ENCODE measurements at regions not wholly inside any gene's neighbourhood (a gene's known extent, or its start where the extent isn't known, plus 50 kb on each side); places are given as distances from the start of the nearest gene placed in this dataset.

DNA sequence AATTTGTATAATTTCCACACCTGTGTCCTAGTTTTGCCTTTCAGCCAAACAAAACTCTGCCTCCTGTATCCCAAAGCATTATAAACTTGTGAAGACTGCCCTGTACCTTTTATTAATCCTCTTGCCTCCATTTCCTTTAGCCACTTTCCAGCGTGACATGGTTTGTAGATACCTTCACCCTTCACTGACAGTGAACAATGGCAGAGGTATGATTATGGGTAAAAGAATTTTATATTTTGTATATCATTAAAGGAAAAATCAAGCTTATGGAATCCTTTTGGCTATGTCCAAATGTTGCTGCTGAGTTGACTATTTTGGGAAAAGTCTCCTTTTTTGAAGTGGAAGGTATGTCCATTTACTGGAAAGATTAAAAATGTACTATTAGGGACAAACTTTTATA, 251.7 kb downstream of the HNMT start:
- TF ChIP-seq, protein P1, sequence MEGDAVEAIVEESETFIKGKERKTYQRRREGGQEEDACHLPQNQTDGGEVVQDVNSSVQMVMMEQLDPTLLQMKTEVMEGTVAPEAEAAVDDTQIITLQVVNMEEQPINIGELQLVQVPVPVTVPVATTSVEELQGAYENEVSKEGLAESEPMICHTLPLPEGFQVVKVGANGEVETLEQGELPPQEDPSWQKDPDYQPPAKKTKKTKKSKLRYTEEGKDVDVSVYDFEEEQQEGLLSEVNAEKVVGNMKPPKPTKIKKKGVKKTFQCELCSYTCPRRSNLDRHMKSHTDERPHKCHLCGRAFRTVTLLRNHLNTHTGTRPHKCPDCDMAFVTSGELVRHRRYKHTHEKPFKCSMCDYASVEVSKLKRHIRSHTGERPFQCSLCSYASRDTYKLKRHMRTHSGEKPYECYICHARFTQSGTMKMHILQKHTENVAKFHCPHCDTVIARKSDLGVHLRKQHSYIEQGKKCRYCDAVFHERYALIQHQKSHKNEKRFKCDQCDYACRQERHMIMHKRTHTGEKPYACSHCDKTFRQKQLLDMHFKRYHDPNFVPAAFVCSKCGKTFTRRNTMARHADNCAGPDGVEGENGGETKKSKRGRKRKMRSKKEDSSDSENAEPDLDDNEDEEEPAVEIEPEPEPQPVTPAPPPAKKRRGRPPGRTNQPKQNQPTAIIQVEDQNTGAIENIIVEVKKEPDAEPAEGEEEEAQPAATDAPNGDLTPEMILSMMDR (IDR thresholded peaks at IDR 0.05; ENCODE audit: insufficient read depth, low read length, poor library complexity, severe bottlenecking), result no peak
- DNase-seq (ENCODE audit: low read depth), result no peak
- Histone ChIP-seq H3K4me3 (ENCODE audit: low read depth, low read length) (no peak overlapping the region), H3K36me3 (ENCODE audit: control insufficient read depth, insufficient read depth, low read length) (no peaks in the 10 kb centered on the region), H3K27me3 (ENCODE audit: control insufficient read depth, insufficient read depth, low read length) (no peaks in the 10 kb centered on the region)

DNA sequence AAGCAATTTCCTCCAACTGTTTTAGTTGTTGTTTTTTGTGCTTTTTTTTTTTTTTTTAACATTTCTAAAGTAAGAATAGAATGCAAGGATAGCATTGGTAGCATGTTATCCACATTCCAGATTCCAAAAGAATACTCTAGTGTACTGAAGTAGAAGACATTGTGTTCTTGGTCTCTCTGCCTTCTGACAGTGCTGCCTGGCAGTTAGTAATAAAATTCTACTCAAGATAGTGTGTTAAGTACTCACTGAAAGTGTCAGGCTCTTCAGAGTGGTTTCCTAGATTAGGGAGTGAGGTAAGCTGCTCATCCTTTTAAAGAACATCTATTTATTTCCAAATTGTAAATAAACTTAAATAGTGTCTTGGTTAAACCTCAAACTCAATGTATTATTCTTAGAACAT, 253.7 kb downstream of the HNMT start:
- H3K4me3 ChIP-seq (ENCODE audit: low read depth, low read length), result no peak overlapping the region
- no peaks in the 10 kb centered on the region for H3K27me3 ChIP-seq (ENCODE audit: control insufficient read depth, insufficient read depth, low read length)
- DNase-seq (ENCODE audit: low read depth), result no peak
- TF ChIP-seq, protein P1 (IDR thresholded peaks at IDR 0.05; ENCODE audit: insufficient read depth, low read length, poor library complexity, severe bottlenecking), result no peak
- no peaks in the 10 kb centered on the region for H3K36me3 ChIP-seq (ENCODE audit: control insufficient read depth, insufficient read depth, low read length)

DNA sequence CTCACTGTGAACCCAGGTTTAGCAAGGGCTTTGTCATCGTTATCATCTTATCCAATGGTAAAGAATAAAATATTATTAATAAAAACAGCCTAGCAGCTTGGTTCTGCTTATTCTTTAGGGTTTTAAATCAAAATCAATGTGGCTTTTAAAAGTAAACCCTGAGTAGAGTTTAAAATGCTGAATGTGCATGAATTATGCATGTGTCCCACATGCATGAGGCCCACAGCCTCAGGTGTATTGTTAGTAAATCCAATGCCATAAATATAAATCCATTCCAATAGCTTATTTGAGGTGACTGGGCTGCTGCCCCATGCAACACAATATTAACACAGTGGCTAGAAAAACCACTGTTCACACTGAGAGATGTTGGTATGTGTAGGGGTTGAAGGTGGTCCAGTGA, 254.1 kb downstream of the HNMT start:
- no peaks in the 10 kb centered on the region for H3K27me3 ChIP-seq (ENCODE audit: control insufficient read depth, insufficient read depth, low read length)
- no peak overlapping the region for H3K4me3 ChIP-seq (ENCODE audit: low read depth, low read length)
- no peaks in the 10 kb centered on the region for H3K36me3 ChIP-seq (ENCODE audit: control insufficient read depth, insufficient read depth, low read length)
- no peak for DNase-seq (ENCODE audit: low read depth)
- TF ChIP-seq, protein P1 (IDR thresholded peaks at IDR 0.05; ENCODE audit: insufficient read depth, low read length, poor library complexity, severe bottlenecking), result no peak

DNA sequence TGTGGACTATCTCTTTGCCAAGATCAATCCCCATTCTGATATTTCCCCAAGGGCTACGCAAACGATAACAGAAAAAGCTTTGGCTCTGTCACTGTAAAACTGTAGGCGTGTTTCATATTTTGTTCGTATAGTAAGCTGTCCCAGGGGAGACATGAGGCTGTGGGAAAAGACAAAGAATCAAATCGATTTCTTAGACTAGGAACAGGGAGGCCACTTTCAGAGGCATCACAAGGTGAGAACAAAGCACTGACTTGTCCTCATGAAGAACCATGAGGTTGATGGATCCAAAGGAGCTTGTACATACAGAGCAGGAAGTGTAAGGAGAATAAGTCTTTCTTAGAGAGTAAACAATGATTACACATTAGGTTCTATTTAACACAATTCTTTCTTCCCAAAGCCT, 255.7 kb downstream of the HNMT start:
- H3K27me3 ChIP-seq (ENCODE audit: control insufficient read depth, insufficient read depth, low read length), result no peaks in the 10 kb centered on the region
- H3K4me3 ChIP-seq (ENCODE audit: low read depth, low read length), result no peak overlapping the region
- H3K36me3 ChIP-seq (ENCODE audit: control insufficient read depth, insufficient read depth, low read length), result no peaks in the 10 kb centered on the region
- TF ChIP-seq, protein P1 (IDR thresholded peaks at IDR 0.05; ENCODE audit: insufficient read depth, low read length, poor library complexity, severe bottlenecking), result no peak
- DNase-seq (ENCODE audit: low read depth), result no peak

DNA sequence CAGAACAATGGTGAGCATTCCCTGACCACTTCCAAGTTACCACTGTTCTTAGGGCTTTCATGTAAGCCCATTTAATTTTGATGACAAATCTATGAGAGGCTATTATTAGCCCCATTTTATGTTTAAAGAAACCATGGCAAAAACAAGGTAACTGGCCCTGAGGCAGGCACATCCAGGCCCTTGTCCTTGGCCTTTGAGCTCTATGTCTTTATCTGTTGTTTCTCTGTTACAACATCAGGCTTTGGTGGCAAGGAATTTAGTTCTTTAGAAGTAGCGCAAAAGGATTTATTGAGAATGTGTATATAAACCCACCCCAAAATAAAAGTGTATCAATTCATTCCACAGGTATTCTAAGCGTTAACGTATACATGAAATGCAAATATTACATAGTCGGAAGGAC, 257.1 kb downstream of the HNMT start:
- Histone ChIP-seq H3K4me3 (ENCODE audit: low read depth, low read length) (no peak overlapping the region), H3K36me3 (ENCODE audit: control insufficient read depth, insufficient read depth, low read length) (no peaks in the 10 kb centered on the region), H3K27me3 (ENCODE audit: control insufficient read depth, insufficient read depth, low read length) (no peaks in the 10 kb centered on the region)
- no peak for DNase-seq (ENCODE audit: low read depth)
- TF ChIP-seq, protein P1 (IDR thresholded peaks at IDR 0.05; ENCODE audit: insufficient read depth, low read length, poor library complexity, severe bottlenecking), result no peak

DNA sequence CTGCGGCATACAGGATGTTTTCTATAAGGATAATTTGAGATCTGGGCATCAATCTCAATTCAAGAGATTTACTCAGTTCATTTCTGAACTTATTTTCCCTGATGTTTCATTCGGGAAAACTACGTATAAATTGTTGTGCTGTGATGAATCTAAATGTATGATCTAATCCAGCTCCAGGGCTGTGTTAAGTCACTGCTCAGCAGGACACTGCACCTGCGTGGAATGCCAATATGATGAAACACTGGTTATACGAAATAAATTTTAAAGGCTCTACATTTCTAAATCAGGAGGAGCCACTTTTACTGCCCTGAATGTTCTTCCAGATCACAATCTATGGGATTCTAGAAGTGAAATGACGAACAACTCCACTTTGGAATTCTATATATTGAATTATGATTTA, 259.0 kb downstream of the HNMT start:
- Histone ChIP-seq H3K4me3 (ENCODE audit: low read depth, low read length) (no peak overlapping the region), H3K36me3 (ENCODE audit: control insufficient read depth, insufficient read depth, low read length) (no peaks in the 10 kb centered on the region), H3K27me3 (ENCODE audit: control insufficient read depth, insufficient read depth, low read length) (no peaks in the 10 kb centered on the region)
- DNase-seq (ENCODE audit: low read depth), result no peak
- TF ChIP-seq, protein P1 (IDR thresholded peaks at IDR 0.05; ENCODE audit: insufficient read depth, low read length, poor library complexity, severe bottlenecking), result no peak
